ENCODE measurements at regions not wholly inside any gene's neighbourhood (a gene's known extent, or its start where the extent isn't known, plus 50 kb on each side); places are given as distances from the start of the nearest gene placed in this dataset.

DNA sequence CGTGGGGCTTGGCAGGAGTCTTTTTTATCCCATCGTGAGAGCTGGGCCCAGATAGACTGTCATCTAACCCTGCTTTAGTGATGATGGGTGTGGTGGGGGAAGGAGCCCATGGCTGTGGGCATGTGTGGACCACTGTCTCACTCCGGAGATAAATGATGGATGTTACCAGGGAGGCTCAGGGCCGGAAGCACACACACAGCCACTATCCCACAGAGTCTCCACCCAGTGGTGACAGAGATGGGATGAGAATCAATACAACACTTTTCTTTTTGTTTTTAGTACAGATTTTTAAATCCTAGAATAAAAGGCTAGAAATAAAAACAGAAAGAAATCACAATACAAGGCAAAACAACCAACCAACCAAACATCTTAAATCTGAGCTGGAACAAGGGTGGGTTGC, 233.4 kb downstream of the SOX11 start:
- TF ChIP-seq CTCF (conservative IDR thresholded peaks at IDR 0.05) (no peak), EZH2 (IDR thresholded peaks at IDR 0.05; ENCODE audit: low read depth) (no peak)

Data from PC-9 (cell line).